GM10266 (cell line): ENCODE measurements at regions not wholly inside any gene's neighbourhood (a gene's known extent, or its start where the extent isn't known, plus 50 kb on each side); places are given as distances from the start of the nearest gene placed in this dataset.

Experiments used
- DNase-seq: peaks from one replicate; pipeline ENCODE4 v3.0.0; 2012; ENCODE audit errors: extremely low spot score
- TF ChIP-seq, protein P1 (sequence below): IDR thresholded peaks from 2 replicates; pipeline ENCODE4 v1.5.1; 2012; ENCODE audit warnings: mild to moderate bottlenecking, low read depth; ENCODE audit not compliant: control insufficient read depth, insufficient read depth; ENCODE audit errors: missing control alignments

DNA sequence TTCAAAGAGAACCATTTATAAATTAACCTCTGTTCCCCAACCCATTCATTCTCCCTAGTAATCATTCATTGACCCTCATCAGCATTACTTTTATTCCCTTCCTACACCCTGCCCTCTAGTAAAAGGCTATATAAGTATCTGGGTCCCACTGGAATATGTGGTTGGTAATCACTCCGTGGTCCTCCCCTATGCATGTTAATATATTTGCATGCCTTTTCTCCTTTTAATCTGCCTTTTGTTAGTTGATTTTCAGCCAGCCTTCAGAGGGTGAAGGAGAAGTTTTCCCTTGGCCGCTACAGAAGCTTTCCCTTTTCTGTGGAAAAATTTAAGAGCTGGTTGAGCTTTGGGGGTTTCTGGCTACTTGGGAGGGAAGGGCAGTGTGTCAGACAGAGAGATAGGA is 585.6 kb downstream of the UTRN start:
- TF ChIP-seq, protein P1, sequence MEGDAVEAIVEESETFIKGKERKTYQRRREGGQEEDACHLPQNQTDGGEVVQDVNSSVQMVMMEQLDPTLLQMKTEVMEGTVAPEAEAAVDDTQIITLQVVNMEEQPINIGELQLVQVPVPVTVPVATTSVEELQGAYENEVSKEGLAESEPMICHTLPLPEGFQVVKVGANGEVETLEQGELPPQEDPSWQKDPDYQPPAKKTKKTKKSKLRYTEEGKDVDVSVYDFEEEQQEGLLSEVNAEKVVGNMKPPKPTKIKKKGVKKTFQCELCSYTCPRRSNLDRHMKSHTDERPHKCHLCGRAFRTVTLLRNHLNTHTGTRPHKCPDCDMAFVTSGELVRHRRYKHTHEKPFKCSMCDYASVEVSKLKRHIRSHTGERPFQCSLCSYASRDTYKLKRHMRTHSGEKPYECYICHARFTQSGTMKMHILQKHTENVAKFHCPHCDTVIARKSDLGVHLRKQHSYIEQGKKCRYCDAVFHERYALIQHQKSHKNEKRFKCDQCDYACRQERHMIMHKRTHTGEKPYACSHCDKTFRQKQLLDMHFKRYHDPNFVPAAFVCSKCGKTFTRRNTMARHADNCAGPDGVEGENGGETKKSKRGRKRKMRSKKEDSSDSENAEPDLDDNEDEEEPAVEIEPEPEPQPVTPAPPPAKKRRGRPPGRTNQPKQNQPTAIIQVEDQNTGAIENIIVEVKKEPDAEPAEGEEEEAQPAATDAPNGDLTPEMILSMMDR = no peak

DNA sequence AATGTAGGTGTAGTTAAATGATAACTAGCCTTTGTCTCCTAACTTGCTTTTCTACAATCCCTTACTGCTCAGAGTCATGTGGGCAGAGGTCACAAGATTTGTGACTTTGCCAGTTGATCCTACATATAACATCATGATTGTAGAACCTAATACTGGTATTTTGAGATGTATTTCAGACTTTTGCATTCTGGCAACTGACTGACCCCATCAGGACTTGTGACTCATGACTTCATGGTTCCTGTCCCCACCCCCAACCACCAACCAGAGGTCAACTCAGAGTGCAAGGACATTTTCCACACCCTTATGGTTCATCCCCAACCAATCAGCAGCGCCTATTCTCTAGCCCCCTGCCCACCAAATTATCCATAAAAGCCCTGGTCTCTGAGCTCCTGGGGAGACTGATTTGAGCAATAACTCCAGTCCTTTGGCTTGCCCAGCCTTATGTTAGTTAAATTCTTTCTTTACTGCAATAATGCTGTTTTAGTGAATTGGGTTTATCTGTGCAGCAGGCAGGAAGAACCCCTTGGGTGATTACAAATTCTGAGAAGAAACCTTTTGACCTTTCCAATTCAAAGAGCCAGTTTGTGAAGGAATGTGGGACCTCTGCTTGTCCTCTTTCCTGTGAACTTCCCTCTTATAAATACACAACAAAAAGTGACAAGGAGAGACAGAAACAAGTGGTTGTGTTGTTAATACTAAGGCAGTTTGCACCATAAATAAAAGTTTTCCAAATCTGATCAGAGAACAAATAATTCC is 588.7 kb downstream of the UTRN start:
- no peak for DNase-seq
- TF ChIP-seq, protein P1 = no peak

More for the DNA sequence above, 585.6 kb downstream of the UTRN start:
- DNase-seq = no peak

DNA sequence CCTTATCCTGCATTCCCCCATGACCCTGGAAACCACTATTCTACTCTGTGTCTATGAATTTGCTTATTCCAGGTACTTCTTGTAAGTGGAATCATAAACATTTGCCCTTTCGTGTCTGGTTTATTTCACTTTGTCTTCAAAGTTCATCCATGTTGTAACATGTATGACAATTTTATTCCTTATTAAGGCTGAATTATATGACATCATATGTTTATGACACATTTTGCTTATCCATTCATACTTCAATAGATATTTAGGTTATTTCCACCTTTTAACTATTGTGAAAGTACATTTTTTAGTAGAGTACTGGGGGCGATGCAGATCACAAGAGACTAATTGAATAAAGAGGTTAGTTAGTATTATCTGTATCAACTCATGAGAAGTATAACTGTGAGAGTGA is 591.6 kb downstream of the UTRN start:
- TF ChIP-seq, protein P1 = no peak
- DNase-seq = no peak

DNA sequence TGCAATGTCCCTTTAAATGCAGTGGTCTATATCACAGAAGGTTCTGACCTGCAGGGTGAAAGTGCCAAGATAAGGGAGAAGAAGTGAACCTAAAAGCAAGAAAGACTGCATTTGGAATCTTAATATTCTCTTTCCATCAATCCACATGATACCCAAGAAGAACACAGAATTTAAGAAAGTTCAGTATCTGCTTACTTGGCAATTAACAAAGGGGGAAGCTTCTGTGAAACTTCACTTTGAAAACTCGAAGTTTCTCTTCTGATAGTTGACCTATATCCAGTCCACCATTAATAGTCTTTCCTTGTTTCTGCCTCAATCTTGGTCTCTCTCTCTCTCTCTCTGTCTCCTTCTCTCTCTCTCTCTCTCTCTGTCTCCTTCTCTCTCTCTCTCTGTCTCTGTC is 592.0 kb downstream of the UTRN start:
- no peak for DNase-seq
- TF ChIP-seq, protein P1 = no peak

DNA sequence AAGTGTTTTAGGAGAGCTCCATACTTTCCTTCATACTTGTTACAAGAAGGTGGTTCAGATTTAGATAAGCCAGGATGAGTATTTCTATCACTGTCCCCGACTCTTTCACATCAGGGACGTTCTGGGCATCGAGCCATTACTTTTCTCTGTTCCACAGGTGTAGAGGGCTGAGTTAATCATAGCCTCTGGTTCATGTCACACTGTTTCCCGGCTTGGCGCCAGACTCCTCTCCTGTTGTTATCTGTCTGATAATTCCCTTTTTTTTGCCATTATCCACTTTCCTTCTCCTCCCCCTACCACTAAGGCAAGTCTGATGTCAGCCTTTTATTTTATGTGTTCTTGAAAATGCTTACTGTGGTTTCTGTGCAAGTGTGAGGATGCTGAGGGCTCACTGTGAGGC is 593.4 kb downstream of the UTRN start:
- DNase-seq = no peak
- TF ChIP-seq, protein P1 = no peak

DNA sequence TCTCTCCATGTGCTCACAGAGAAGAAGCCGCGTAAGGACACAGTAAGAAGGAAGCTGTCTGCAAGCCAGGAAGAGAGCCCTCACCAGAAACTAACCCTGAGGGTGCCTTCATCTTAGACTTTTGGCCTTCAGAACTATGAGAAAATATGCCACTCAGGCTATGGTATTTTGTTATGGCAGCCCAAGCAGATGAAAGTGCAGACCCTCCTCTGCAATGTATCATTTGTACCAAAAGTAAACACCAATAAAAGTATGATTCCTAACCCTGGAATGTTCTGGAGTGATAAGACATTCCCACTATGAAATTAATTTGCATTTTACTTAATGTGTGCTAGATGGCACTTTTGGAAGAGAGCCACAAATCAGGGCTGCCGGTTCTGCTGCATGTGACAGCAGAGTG is 594.3 kb downstream of the UTRN start:
- no peak for DNase-seq
- TF ChIP-seq, protein P1 = no peak

DNA sequence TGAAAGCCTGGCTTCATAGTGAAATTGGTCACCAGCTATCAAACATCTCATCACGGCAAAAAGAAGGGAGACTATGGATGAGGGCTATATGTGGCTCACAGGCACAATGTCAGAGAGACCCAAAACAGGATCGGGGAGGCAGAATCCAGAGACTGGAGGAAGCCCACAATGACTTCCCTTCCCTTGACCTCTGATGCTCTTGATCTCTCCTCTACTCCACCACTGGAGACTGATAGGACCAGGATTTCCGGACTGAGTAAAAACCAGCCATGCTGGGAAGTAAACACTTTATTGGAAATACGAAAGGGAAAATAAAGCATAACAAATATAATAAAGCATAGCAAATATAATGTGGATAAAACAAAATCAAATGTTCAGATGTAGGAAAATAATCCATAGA is 597.3 kb downstream of the UTRN start:
- TF ChIP-seq, protein P1 = no peak

More for the DNA sequence above, 597.3 kb downstream of the UTRN start:
- no peak for DNase-seq
